HEK293 (cell line): ENCODE measurements at regions not wholly inside any gene's neighbourhood (a gene's known extent, or its start where the extent isn't known, plus 50 kb on each side); places are given as distances from the start of the nearest gene placed in this dataset.
A peak's percentile ranks its signal among the peaks of the same experiment; 100 is the strongest.

Source experiments
- CTCF ChIA-PET: fragments of 350-600 bp; formaldehyde crosslinking; extraction: SDS; loops from one replicate; lab custom pipeline; 2021; ENCODE audit warnings: antibody characterized with exemption; lab: Yijun Ruan, JAX
- POLR2A ChIA-PET: fragments of 300-600 bp; formaldehyde crosslinking; extraction: SDS; loops from one replicate; lab custom pipeline; 2020; ENCODE audit warnings: antibody characterized with exemption, inconsistent platforms; lab: Yijun Ruan, JAX
- H3K27ac ChIP-seq: fragments of 200-500 bp; sonication (Bioruptor generic); 2 replicates; pipeline ENCODE4 v1.5.1; 2014; ENCODE audit warnings: low read depth, low read length, control low read depth, inconsistent platforms; ENCODE audit errors: extremely low read depth
- H3K36me3 ChIP-seq, 2 experiments: fragments of 200-500 bp in 1 of 2; sonication (Bioruptor generic) in 1 of 2; 1 replicate in 1 of 2; 2 replicates in 1 of 2; pipeline ENCODE4 v1.5.1; 2014 to 2017; ENCODE audit warnings: inconsistent platforms in 2 of 2, low read length in 2 of 2; ENCODE audit not compliant: control insufficient read depth in 2 of 2, insufficient read depth in 1 of 2
- H3K4me1 ChIP-seq: fragments of 200-500 bp; sonication (Bioruptor generic); 2 replicates; pipeline ENCODE4 v1.5.1; 2014; ENCODE audit warnings: mild to moderate bottlenecking, low read length, inconsistent platforms; ENCODE audit not compliant: control insufficient read depth, insufficient read depth
- H3K4me3 ChIP-seq: 2 replicates; pipeline ENCODE4 v1.5.1; 2011; ENCODE audit warnings: low read depth, mild to moderate bottlenecking, control low read depth, low read length, moderate library complexity
- H3K9me3 ChIP-seq: fragments of 200-500 bp; sonication (Bioruptor generic); 2 replicates; pipeline ENCODE4 v1.5.1; 2014; ENCODE audit warnings: low read depth, low read length, inconsistent platforms; ENCODE audit not compliant: control insufficient read depth, insufficient read depth
- KLF16 ChIP-seq: fragments of 450-650 bp; formaldehyde crosslinking; IDR thresholded peaks from 2 replicates; pipeline ENCODE4 v1.5.1; 2017; ENCODE audit warnings: missing biosample characterization, missing genetic modification characterization
- KLF9 ChIP-seq: fragments of 450-650 bp; formaldehyde crosslinking; IDR thresholded peaks from 2 replicates; pipeline ENCODE4 v1.5.1; 2016; ENCODE audit warnings: missing biosample characterization, missing genetic modification characterization, low read depth
- TRIM28 ChIP-seq: IDR thresholded peaks from 2 replicates; pipeline ENCODE4 v1.6.1; 2011; ENCODE audit warnings: low read length, control low read depth, borderline replicate concordance
- ZNF223 ChIP-seq: fragments of 450-650 bp; formaldehyde crosslinking; IDR thresholded peaks from 2 replicates; pipeline ENCODE4 v1.5.1; 2016; ENCODE audit warnings: missing biosample characterization, missing genetic modification characterization
- ZNF23 ChIP-seq: fragments of 450-650 bp; formaldehyde crosslinking; IDR thresholded peaks from 2 replicates; pipeline ENCODE4 v1.5.1; 2016; ENCODE audit warnings: missing biosample characterization, missing genetic modification characterization, borderline replicate concordance
- ZNF239 ChIP-seq: fragments of 450-650 bp; formaldehyde crosslinking; IDR thresholded peaks from 2 replicates; pipeline ENCODE4 v1.5.1; 2016; ENCODE audit warnings: missing biosample characterization, missing genetic modification characterization
- ZNF366 ChIP-seq: fragments of 450-650 bp; formaldehyde crosslinking; conservative IDR thresholded peaks from 2 replicates; pipeline ENCODE4 v1.5.1; 2016; ENCODE audit warnings: missing biosample characterization, missing genetic modification characterization
- ZNF473 ChIP-seq: fragments of 450-650 bp; formaldehyde crosslinking; IDR thresholded peaks from 2 replicates; pipeline ENCODE4 v1.5.1; 2017; ENCODE audit warnings: missing biosample characterization, missing genetic modification characterization
- ZNF529 ChIP-seq: fragments of 450-650 bp; formaldehyde crosslinking; IDR thresholded peaks from 2 replicates; pipeline ENCODE4 v1.5.1; 2017; ENCODE audit warnings: missing genetic modification characterization, missing biosample characterization; ENCODE audit not compliant: insufficient replicate concordance
- ZNF548 ChIP-seq: fragments of 450-650 bp; formaldehyde crosslinking; IDR thresholded peaks from 2 replicates; pipeline ENCODE4 v1.5.1; 2016; ENCODE audit warnings: missing biosample characterization, missing genetic modification characterization
- ZNF571 ChIP-seq: fragments of 450-650 bp; formaldehyde crosslinking; IDR thresholded peaks from 2 replicates; pipeline ENCODE4 v1.5.0; 2017; ENCODE audit warnings: missing biosample characterization, missing genetic modification characterization
- ZNF670 ChIP-seq: fragments of 450-650 bp; formaldehyde crosslinking; IDR thresholded peaks from 2 replicates; pipeline ENCODE4 v1.5.1; 2016; ENCODE audit warnings: missing biosample characterization, missing genetic modification characterization, low read depth
- TF ChIP-seq, protein P1 (sequence below): fragments of 450-650 bp; formaldehyde crosslinking; IDR thresholded peaks from 2 replicates; pipeline ENCODE4 v1.5.1; 2016; ENCODE audit warnings: missing biosample characterization, missing genetic modification characterization, borderline replicate concordance
- TF ChIP-seq, protein P2 (sequence below): fragments of 450-650 bp; formaldehyde crosslinking; IDR thresholded peaks from 2 replicates; pipeline ENCODE4 v1.5.1; 2016; ENCODE audit warnings: missing biosample characterization, missing genetic modification characterization
- TF ChIP-seq, protein P3 (sequence below): fragments of 450-650 bp; formaldehyde crosslinking; IDR thresholded peaks from 2 replicates; pipeline ENCODE4 v1.5.1; 2016; ENCODE audit warnings: missing biosample characterization, missing genetic modification characterization, low read depth
- TF ChIP-seq, protein P4 (sequence below): fragments of 450-650 bp; formaldehyde crosslinking; IDR thresholded peaks from 2 replicates; pipeline ENCODE4 v1.5.1; 2016; ENCODE audit warnings: missing biosample characterization, missing genetic modification characterization, borderline replicate concordance
- TF ChIP-seq, protein P5 (sequence below): fragments of 450-650 bp; formaldehyde crosslinking; IDR thresholded peaks from 2 replicates; pipeline ENCODE4 v1.5.1; 2016; ENCODE audit warnings: missing biosample characterization, missing genetic modification characterization

DNA sequence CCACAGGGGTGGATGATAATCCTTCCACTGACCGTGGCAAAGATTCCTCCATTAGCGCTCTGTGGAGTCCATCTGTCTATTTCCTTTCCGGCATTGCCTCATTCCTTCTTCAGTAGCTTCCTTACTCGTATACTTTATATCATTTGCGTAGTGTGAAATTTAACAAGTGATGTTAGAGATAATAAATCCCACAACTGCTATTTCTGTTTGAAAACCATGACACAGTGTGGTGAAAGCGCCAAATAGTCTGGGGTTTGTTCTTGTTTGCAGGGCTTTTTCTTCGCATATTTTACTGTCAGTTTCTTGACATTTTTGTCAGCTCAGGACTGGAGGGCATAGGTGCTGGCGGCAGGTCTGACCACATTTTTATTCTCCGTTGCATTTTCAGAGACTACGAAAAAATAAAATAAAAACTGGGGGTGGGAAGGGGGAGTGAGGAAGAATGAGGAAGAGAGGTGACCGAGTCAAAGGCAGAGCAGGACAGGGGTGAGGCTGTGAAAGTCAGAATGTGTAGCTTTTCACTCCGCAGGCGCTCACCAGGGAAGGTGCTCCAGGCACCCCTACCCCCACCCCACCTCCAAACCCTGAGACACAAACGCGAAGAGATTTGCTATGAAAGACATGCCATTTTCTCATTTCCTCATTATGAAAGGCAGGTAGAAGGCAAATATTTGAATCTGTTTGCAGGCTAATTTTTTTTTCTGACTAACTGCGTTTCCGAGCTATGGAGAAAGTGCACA is 965.0 kb downstream of the MCTP2 start:
- Histone ChIP-seq H3K27ac (no peak overlapping the region), H3K4me1 (peaks cover 4% of the 10 kb centered on the region; the same call in 1 of the 2 replicates), H3K4me3 (no peak overlapping the region), H3K9me3 (no peaks in the 10 kb centered on the region), H3K36me3 (no peaks in the 10 kb centered on the region)
- CTCF ChIA-PET: interaction anchor here (0.7 kb wide), 3 partner anchors 479 to 1685 kb away, joined by 3 to 4 read pairs (median 3); no protein-coding TSS in a partner anchor
- TF ChIP-seq ZNF571 (tag by site-specific recombination) (no peak), TRIM28 (peak; percentile 14; the same call in 1 of the 2 replicates)
- POLR2A ChIA-PET: interaction anchor here (0.7 kb wide), 1 partner anchor 32 kb away, joined by 3 read pairs; no protein-coding TSS in a partner anchor

DNA sequence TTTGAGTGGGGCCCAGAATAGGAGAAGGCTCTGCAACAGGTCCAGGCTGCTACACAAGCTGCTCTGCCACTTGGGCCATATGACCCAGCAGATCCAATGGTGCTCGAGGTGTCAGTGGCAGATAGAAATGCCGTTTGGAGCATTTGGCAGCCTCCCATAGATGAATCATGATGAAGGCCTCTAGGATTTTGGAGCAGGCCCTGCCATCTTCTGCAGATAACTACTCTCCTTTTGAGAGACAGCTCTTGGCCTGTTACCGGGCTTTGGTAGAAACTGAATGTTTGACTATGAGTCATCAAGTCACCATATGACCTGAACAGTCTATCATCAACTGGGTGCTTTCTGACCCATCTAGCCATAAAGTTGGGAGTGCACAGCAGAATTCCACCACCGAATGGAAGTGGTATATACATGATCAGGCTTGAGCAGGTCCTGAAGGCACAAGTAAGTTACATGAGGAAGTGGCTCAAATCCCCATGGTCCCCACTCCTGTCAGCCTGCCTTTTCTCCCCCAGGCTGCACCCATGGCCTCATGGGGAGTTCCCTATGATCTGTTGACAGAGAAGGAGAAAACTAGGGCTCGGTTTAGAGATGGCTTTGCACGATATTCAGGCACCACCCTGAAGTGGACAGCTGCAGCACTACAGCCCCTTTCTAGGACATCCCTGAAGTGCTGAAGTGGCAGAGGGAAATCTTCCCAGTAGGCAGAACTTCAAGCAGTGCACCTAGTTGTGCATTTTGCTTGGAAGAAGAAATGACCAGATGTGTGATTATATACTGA is 971.4 kb downstream of the MCTP2 start:
- Histone ChIP-seq H3K27ac (no peak overlapping the region), H3K36me3 (no peaks in the 10 kb centered on the region), H3K4me1 (no peaks in the 10 kb centered on the region), H3K4me3 (no peak overlapping the region), H3K9me3 (no peaks in the 10 kb centered on the region)
- POLR2A ChIA-PET: no interaction called here
- TF ChIP-seq ZNF366 (tag by site-specific recombination) (no peak), ZNF473 (no peak), ZNF670 (no peak), ZNF239 (tag by site-specific recombination) (no peak), ZNF223 (tag by site-specific recombination) (no peak), ZNF548 (no peak), KLF16 (no peak), ZNF23 (tag by site-specific recombination) (no peak), KLF9 (tag by site-specific recombination) (no peak), ZNF529 (tag by site-specific recombination) (no peak)
- TF ChIP-seq, protein P1, sequence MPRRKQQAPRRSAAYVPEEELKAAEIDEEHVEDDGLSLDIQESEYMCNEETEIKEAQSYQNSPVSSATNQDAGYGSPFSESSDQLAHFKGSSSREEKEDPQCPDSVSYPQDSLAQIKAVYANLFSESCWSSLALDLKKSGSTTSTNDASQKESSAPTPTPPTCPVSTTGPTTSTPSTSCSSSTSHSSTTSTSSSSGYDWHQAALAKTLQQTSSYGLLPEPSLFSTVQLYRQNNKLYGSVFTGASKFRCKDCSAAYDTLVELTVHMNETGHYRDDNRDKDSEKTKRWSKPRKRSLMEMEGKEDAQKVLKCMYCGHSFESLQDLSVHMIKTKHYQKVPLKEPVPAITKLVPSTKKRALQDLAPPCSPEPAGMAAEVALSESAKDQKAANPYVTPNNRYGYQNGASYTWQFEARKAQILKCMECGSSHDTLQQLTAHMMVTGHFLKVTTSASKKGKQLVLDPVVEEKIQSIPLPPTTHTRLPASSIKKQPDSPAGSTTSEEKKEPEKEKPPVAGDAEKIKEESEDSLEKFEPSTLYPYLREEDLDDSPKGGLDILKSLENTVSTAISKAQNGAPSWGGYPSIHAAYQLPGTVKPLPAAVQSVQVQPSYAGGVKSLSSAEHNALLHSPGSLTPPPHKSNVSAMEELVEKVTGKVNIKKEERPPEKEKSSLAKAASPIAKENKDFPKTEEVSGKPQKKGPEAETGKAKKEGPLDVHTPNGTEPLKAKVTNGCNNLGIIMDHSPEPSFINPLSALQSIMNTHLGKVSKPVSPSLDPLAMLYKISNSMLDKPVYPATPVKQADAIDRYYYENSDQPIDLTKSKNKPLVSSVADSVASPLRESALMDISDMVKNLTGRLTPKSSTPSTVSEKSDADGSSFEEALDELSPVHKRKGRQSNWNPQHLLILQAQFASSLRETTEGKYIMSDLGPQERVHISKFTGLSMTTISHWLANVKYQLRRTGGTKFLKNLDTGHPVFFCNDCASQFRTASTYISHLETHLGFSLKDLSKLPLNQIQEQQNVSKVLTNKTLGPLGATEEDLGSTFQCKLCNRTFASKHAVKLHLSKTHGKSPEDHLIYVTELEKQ (tag by site-specific recombination): no peak
- TF ChIP-seq, protein P2, sequence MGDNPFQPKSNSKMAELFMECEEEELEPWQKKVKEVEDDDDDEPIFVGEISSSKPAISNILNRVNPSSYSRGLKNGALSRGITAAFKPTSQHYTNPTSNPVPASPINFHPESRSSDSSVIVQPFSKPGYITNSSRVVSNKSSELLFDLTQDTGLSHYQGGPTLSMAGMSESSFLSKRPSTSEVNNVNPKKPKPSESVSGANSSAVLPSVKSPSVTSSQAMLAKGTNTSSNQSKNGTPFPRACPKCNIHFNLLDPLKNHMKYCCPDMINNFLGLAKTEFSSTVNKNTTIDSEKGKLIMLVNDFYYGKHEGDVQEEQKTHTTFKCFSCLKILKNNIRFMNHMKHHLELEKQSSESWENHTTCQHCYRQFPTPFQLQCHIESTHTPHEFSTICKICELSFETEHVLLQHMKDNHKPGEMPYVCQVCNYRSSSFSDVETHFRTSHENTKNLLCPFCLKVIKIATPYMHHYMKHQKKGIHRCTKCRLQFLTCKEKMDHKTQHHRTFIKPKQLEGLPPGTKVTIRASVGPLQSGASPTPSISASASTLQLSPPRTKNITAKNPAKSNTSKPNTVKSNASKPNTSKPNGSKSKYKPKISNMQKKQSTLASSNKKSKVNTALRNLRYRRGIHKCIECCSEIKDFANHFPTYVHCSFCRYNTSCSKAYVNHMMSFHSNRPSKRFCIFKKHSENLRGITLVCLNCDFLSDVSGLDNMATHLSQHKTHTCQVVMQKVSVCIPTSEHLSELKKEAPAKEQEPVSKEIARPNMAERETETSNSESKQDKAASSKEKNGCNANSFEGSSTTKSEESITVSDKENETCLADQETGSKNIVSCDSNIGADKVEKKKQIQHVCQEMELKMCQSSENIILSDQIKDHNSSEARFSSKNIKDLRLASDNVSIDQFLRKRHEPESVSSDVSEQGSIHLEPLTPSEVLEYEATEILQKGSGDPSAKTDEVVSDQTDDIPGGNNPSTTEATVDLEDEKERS: no peak
- TF ChIP-seq, protein P3, sequence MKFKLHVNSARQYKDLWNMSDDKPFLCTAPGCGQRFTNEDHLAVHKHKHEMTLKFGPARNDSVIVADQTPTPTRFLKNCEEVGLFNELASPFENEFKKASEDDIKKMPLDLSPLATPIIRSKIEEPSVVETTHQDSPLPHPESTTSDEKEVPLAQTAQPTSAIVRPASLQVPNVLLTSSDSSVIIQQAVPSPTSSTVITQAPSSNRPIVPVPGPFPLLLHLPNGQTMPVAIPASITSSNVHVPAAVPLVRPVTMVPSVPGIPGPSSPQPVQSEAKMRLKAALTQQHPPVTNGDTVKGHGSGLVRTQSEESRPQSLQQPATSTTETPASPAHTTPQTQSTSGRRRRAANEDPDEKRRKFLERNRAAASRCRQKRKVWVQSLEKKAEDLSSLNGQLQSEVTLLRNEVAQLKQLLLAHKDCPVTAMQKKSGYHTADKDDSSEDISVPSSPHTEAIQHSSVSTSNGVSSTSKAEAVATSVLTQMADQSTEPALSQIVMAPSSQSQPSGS (tag by site-specific recombination): no peak
- TF ChIP-seq, protein P4, sequence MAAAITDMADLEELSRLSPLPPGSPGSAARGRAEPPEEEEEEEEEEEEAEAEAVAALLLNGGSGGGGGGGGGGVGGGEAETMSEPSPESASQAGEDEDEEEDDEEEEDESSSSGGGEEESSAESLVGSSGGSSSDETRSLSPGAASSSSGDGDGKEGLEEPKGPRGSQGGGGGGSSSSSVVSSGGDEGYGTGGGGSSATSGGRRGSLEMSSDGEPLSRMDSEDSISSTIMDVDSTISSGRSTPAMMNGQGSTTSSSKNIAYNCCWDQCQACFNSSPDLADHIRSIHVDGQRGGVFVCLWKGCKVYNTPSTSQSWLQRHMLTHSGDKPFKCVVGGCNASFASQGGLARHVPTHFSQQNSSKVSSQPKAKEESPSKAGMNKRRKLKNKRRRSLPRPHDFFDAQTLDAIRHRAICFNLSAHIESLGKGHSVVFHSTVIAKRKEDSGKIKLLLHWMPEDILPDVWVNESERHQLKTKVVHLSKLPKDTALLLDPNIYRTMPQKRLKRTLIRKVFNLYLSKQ (tag by site-specific recombination): no peak
- TF ChIP-seq, protein P5, sequence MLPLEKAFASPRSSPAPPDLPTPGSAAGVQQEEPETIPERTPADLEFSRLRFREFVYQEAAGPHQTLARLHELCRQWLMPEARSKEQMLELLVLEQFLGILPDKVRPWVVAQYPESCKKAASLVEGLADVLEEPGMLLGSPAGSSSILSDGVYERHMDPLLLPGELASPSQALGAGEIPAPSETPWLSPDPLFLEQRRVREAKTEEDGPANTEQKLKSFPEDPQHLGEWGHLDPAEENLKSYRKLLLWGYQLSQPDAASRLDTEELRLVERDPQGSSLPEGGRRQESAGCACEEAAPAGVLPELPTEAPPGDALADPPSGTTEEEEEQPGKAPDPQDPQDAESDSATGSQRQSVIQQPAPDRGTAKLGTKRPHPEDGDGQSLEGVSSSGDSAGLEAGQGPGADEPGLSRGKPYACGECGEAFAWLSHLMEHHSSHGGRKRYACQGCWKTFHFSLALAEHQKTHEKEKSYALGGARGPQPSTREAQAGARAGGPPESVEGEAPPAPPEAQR (tag by site-specific recombination): no peak
- CTCF ChIA-PET: no interaction called here
